Subcutaneous abdominal adipose tissue (tissue), 5 donors: ENCODE measurements at regions not wholly inside any gene's neighbourhood (a gene's known extent, or its start where the extent isn't known, plus 50 kb on each side); places are given as distances from the start of the nearest gene placed in this dataset.

ENCODE experiments used
- H3K27ac ChIP-seq: one replicate; pipeline ENCODE4 v1.7.0; 2013; ENCODE audit warnings: low read depth, mild to moderate bottlenecking, inconsistent platforms, low read length, moderate library complexity
- H3K27me3 ChIP-seq, 5 donors: one replicate each; pipeline ENCODE4 v1.7.0; 2013; ENCODE audit warnings: low read length in 5 of 5, inconsistent platforms in 1 of 5; ENCODE audit not compliant: control insufficient read depth in 5 of 5, insufficient read depth in 4 of 5
- H3K36me3 ChIP-seq, 5 donors: one replicate each; pipeline ENCODE4 v1.7.0; 2013; ENCODE audit warnings: low read length in 5 of 5; ENCODE audit not compliant: control insufficient read depth in 5 of 5, insufficient read depth in 5 of 5
- H3K4me1 ChIP-seq, 5 donors: one replicate each; pipeline ENCODE4 v1.7.0; 2013; ENCODE audit warnings: low read length in 5 of 5, mild to moderate bottlenecking in 3 of 5, moderate library complexity in 1 of 5; ENCODE audit not compliant: control insufficient read depth in 5 of 5, insufficient read depth in 5 of 5
- H3K4me3 ChIP-seq, 5 donors: one replicate each; pipeline ENCODE4 v1.7.0; 2013; ENCODE audit warnings: low read length in 5 of 5, low read depth in 1 of 5
- H3K9ac ChIP-seq, 5 donors: one replicate each; pipeline ENCODE4 v1.7.0; 2013; ENCODE audit warnings: low read length in 5 of 5, mild to moderate bottlenecking in 4 of 5, moderate library complexity in 3 of 5
- H3K9me3 ChIP-seq, 5 donors: one replicate each; pipeline ENCODE4 v1.7.0; 2013; ENCODE audit warnings: low read length in 5 of 5; ENCODE audit not compliant: control insufficient read depth in 5 of 5
- donor health status: healthy.
- donor health status: healthy.
- donor health status: healthy.
- donor health status: healthy.
- donor health status: healthy.

DNA sequence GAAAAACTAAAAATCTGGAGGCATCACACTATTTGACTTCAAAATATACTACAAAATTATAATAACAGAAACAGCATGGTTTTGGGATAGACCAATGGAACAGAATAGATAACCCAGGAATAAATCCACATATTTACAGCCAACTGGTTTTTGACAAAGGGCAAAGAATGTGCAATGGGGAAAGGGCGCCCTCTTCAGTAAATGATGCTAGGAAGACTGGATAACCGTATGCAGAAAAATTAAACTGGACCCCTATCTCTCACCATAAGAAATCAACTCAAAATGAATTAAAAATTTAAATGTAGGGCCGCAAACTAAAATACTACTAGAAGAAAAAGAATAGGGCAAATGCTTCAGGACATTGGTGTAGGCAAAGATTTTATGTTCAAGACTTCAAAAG, 440.5 kb upstream of the SGCG start:
- no peaks in the 10 kb centered on the region for H3K36me3 ChIP-seq
- H3K27ac ChIP-seq, result no peak overlapping the region
- no peak overlapping the region for H3K4me3 ChIP-seq
- no peaks in the 10 kb centered on the region for H3K9me3 ChIP-seq
- H3K27me3 ChIP-seq, result no peaks in the 10 kb centered on the region
- no peak overlapping the region for H3K9ac ChIP-seq
- H3K4me1 ChIP-seq, result peaks cover 0 to 5% (median 0%) of the 10 kb centered on the region in 5 donors

DNA sequence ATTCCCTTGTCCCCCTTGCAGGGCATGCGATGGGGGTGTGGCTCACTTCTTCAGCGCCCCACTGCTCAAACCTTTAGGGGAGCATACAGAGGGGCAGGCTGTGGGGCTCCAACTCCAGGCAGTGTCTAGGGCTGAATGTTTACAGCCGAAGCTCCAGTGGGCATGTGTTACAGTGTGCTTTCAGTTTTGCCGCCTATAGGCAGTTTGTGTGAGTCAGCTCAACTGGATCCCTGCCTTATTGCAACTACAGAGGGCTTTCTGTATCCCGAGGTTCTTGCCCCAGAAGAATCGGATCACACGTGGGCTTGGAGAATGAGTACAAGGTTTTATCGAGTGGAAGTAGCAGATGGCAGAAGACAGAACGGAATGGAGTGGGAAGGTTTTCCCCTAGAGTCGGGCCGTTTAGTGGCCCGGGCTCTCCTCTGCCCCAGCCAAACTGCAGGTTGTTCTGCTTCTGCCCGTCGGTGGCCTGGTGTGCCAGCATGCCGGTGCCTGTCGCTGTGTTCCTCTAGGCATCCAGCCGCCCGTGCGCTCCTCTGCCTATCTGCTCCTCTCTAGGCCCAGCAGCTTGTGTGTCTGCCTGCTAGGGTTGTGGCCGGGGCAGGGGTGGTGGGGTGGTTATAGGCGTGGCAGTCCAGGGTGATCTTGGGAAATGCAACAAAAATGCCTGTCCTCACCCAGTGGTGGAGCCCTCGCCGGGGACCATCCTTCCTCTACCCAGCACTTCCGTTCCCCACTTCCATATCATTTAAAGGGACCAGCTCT, 435.9 kb upstream of the SGCG start:
- Histone ChIP-seq H3K36me3 (no peaks in the 10 kb centered on the region), H3K27ac (no peak overlapping the region), H3K4me3 (no peak overlapping the region), H3K27me3 (no peaks in the 10 kb centered on the region), H3K9ac (no peak overlapping the region), H3K4me1 (peaks cover 0 to 3% (median 0%) of the 10 kb centered on the region in 5 donors), H3K9me3 (no peaks in the 10 kb centered on the region)

GRCh38 chr13:22748866-22749577, 431.8 kb upstream of the SGCG start:
- peaks cover 0 to 3% (median 0%) of the 10 kb centered on the region in 5 donors for H3K4me1 ChIP-seq
- no peaks in the 10 kb centered on the region for H3K27me3 ChIP-seq
- H3K27ac ChIP-seq, result no peak overlapping the region
- no peaks in the 10 kb centered on the region for H3K36me3 ChIP-seq
- H3K9ac ChIP-seq, result no peak overlapping the region
- H3K9me3 ChIP-seq, result peaks cover 0 to 3% (median 0%) of the 10 kb centered on the region in 5 donors
- H3K4me3 ChIP-seq, result no peak overlapping the region

GRCh38 chr13:22749626-22750025, 431.2 kb upstream of the SGCG start:
- Histone ChIP-seq H3K27me3 (no peaks in the 10 kb centered on the region), H3K4me1 (peaks cover 0 to 3% (median 0%) of the 10 kb centered on the region in 5 donors), H3K9me3 (peaks cover 0 to 3% (median 0%) of the 10 kb centered on the region in 5 donors), H3K9ac (no peak overlapping the region), H3K27ac (no peak overlapping the region), H3K36me3 (no peaks in the 10 kb centered on the region), H3K4me3 (no peak overlapping the region)

GRCh38 chr13:22757530-22758120, 423.2 kb upstream of the SGCG start:
- Histone ChIP-seq H3K4me3 (no peak overlapping the region), H3K27ac (no peak overlapping the region), H3K27me3 (no peaks in the 10 kb centered on the region), H3K9me3 (peaks cover 0 to 3% (median 0%) of the 10 kb centered on the region in 5 donors), H3K9ac (no peak overlapping the region), H3K4me1 (no peaks in the 10 kb centered on the region), H3K36me3 (no peaks in the 10 kb centered on the region)

- Histone ChIP-seq H3K4me3 (no peak overlapping the region), H3K36me3 (no peaks in the 10 kb centered on the region), H3K9ac (no peak overlapping the region), H3K4me1 (no peaks in the 10 kb centered on the region), H3K27me3 (no peaks in the 10 kb centered on the region), H3K27ac (no peak overlapping the region), H3K9me3 (peaks cover 0 to 3% (median 0%) of the 10 kb centered on the region in 5 donors)
Observed at GRCh38 chr13:22758245-22758644, 422.5 kb upstream of the SGCG start.

DNA sequence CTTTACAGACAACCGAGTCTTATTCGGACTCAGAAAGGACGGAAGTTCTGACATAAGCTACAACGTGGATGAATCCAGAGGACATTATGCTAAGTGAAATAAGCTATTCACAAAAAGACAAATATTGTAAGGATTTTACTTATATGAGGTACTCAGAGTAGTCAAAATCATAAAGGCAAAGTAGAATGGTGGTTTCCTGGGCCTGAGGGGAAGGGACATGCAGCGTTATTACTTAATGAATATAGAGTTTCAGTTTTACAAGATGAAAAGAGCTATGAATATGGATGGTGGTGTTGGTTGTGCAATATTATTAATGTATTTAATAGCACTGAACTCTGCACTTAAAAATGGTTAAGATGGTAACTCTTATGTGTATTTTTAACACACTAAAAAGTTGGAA, 419.1 kb upstream of the SGCG start:
- Histone ChIP-seq H3K27me3 (no peaks in the 10 kb centered on the region), H3K36me3 (no peaks in the 10 kb centered on the region), H3K9me3 (no peaks in the 10 kb centered on the region), H3K4me3 (no peak overlapping the region), H3K9ac (no peak overlapping the region), H3K27ac (no peak overlapping the region), H3K4me1 (no peaks in the 10 kb centered on the region)

GRCh38 chr13:22765547-22765946, 415.2 kb upstream of the SGCG start:
- Histone ChIP-seq H3K36me3 (no peaks in the 10 kb centered on the region), H3K27ac (no peak overlapping the region), H3K9ac (no peak overlapping the region), H3K9me3 (no peaks in the 10 kb centered on the region), H3K4me1 (no peaks in the 10 kb centered on the region), H3K4me3 (no peak overlapping the region), H3K27me3 (no peaks in the 10 kb centered on the region)

DNA sequence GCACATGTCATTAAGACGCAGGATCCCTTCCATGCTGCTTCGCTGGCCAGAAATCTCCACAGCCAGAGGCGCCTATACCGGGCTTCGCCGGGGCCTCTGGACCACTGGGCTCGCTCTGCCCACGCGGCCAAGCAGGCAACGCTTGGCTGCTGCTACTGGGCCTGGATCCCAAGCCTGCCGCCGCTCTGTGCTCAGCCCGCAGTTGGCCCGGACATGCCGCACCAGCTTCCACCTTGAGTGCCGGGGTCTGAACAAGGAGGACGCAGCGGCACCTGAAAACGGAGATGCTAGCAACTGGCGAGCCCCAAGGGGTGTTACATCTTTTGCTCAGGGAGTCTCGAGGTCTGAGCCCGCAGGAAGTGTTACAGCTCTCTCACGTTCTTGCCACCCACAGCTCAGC, 409.9 kb upstream of the SGCG start:
- no peaks in the 10 kb centered on the region for H3K4me1 ChIP-seq
- no peaks in the 10 kb centered on the region for H3K9me3 ChIP-seq
- H3K4me3 ChIP-seq, result no peak overlapping the region
- H3K9ac ChIP-seq, result no peak overlapping the region
- no peak overlapping the region for H3K27ac ChIP-seq
- no peaks in the 10 kb centered on the region for H3K36me3 ChIP-seq
- no peaks in the 10 kb centered on the region for H3K27me3 ChIP-seq

DNA sequence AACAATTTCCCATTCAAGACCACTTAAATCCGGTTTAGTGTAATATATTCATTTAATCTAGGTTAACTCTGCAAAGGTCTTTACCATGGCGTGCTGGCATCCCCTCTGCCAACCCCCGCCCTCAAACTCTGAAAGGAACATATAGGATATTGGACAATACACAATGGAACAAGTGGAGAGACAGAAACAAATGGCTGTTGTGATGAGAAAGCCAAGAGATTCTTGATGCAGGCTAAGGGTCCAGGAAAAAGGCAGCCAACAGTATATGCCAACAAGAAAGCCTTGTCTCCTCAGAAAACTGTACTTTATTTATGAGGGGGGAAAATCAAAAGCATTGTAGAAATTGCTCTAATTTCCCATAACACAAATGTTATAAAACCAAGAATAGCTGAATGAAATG, 407.3 kb upstream of the SGCG start:
- H3K9me3 ChIP-seq, result no peaks in the 10 kb centered on the region
- no peak overlapping the region for H3K9ac ChIP-seq
- no peak overlapping the region for H3K27ac ChIP-seq
- H3K4me3 ChIP-seq, result no peak overlapping the region
- no peaks in the 10 kb centered on the region for H3K4me1 ChIP-seq
- no peaks in the 10 kb centered on the region for H3K36me3 ChIP-seq
- no peaks in the 10 kb centered on the region for H3K27me3 ChIP-seq
